ENCODE measurements at regions not wholly inside any gene's neighbourhood (a gene's known extent, or its start where the extent isn't known, plus 50 kb on each side); places are given as distances from the start of the nearest gene placed in this dataset.

DNA sequence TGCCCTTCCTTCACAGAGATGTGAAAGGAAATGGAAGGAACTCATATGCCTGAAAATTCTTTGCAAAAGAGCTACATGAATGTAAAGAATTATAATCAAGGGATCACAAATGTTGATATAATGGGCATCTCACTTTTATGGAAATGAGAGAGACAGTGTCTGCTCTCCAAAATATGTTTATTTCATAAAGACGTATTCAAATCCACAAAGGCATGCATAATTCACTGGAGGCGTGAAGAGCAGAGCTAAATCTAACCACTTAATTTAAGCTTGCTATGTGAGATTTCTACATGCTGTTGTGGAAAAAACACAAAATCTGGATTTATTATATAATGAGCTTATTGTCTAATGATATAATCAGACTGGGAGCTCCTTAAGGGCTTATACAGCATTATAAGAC, 469.1 kb downstream of the RAP2B start:
- H3K27me3 ChIP-seq (replicated peaks), result no peaks in the 10 kb centered on the region
- no peaks in the 10 kb centered on the region for H3K36me3 ChIP-seq (replicated peaks)
- no peak for DNase-seq
- H3K4me3 ChIP-seq (ENCODE audit: low read depth, low read length), result no peak overlapping the region
- no peak overlapping the region for H3K27ac ChIP-seq
- in situ Hi-C loops (cut with HindIII; ENCODE audit: low pct_ligation_motif_present, low sequenced_read_pairs), result no loop called here
- TF ChIP-seq, protein P1, sequence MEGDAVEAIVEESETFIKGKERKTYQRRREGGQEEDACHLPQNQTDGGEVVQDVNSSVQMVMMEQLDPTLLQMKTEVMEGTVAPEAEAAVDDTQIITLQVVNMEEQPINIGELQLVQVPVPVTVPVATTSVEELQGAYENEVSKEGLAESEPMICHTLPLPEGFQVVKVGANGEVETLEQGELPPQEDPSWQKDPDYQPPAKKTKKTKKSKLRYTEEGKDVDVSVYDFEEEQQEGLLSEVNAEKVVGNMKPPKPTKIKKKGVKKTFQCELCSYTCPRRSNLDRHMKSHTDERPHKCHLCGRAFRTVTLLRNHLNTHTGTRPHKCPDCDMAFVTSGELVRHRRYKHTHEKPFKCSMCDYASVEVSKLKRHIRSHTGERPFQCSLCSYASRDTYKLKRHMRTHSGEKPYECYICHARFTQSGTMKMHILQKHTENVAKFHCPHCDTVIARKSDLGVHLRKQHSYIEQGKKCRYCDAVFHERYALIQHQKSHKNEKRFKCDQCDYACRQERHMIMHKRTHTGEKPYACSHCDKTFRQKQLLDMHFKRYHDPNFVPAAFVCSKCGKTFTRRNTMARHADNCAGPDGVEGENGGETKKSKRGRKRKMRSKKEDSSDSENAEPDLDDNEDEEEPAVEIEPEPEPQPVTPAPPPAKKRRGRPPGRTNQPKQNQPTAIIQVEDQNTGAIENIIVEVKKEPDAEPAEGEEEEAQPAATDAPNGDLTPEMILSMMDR (IDR thresholded peaks at IDR 0.05; ENCODE audit: low read depth, low read length, missing control alignments), result no peak

DNA sequence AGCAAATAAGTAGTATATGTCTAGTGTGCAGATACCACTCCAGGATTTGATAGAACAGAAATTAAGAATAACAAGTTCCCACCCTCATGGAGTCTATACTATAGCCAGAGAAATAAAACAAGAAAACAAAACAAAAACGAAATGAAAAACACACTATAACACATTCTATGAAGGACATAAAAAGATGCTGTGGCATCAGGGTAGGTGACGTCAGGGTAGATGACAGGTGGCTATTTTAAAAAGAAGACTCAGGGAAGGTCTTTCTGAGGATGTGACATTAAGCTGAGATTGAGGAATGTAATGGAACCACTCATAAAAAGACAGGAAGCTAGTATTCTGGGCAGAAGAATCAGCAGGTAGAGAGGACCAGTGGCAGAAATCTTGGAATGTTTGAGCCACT, 469.6 kb downstream of the RAP2B start:
- DNase-seq, result no peak
- Histone ChIP-seq H3K27me3 (replicated peaks) (no peaks in the 10 kb centered on the region), H3K27ac (no peak overlapping the region), H3K4me3 (ENCODE audit: low read depth, low read length) (no peak overlapping the region), H3K36me3 (replicated peaks) (no peaks in the 10 kb centered on the region)
- in situ Hi-C loops (cut with HindIII; ENCODE audit: low pct_ligation_motif_present, low sequenced_read_pairs), result no loop called here
- TF ChIP-seq, protein P1 (IDR thresholded peaks at IDR 0.05; ENCODE audit: low read depth, low read length, missing control alignments), result no peak

DNA sequence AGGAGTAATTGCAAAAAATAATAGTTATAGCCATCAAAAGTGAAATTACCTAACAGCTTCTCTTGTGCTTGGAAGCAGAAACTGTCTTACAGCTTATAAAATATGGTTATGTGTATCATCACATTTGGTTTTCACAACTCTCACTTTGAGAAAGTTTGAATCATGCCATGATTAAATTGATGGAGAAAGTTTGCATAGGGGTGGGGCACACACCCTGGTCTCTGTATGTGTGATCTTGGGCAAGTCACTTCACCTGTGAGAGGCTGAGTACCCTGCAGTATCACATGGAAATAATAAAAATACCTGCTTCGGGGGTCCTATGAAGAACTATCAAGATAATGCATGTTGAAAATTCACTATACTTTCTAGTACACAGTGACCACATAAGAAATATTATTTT, 471.4 kb downstream of the RAP2B start:
- no peak overlapping the region for H3K27ac ChIP-seq
- TF ChIP-seq, protein P1 (IDR thresholded peaks at IDR 0.05; ENCODE audit: low read depth, low read length, missing control alignments), result no peak
- in situ Hi-C loops (cut with HindIII; ENCODE audit: low pct_ligation_motif_present, low sequenced_read_pairs), result no loop called here
- no peak overlapping the region for H3K4me3 ChIP-seq (ENCODE audit: low read depth, low read length)
- no peaks in the 10 kb centered on the region for H3K27me3 ChIP-seq (replicated peaks)
- H3K36me3 ChIP-seq (replicated peaks), result no peaks in the 10 kb centered on the region
- DNase-seq, result no peak

DNA sequence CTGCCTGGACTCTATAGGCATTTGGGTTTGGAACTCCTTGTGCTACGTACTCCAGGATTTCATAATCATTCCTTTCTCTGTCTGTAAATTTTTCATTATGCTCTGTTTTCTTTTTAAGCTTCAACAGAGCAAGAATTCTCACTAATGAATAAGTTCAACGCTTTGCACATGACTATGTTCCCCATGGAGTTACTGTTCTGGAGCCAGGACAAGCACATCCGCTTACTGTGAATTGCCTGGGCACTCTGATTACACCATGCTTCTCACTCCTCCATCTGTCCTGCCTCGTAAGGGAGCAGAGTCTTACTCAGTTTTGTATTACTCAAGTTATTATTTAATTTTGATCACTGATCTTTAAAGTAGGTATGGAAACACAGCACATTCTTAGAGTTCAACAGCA, 472.7 kb downstream of the RAP2B start:
- Histone ChIP-seq H3K27ac (no peak overlapping the region), H3K36me3 (replicated peaks) (no peaks in the 10 kb centered on the region), H3K4me3 (ENCODE audit: low read depth, low read length) (no peak overlapping the region), H3K27me3 (replicated peaks) (no peaks in the 10 kb centered on the region)
- TF ChIP-seq, protein P1 (IDR thresholded peaks at IDR 0.05; ENCODE audit: low read depth, low read length, missing control alignments), result no peak
- DNase-seq, result no peak
- in situ Hi-C loops (cut with HindIII; ENCODE audit: low pct_ligation_motif_present, low sequenced_read_pairs), result no loop called here

DNA sequence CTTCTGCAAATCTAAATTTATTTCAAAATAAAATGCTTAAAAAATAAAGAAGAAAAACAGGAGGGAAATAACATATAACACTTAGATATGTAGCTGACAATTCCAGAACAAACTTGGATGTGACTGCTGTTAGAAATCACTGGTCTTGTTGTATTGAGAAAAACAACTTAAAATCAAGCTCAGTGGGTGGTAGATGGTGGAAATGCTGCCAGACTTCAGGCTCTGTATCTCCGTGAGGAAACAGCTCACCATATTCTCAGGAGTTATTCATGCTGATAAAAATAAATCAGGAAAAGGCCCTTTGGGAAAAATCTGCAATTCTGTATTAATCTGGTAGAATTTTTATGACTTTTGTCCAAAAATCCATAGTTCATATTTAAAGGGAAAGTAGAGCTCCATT, 477.6 kb downstream of the RAP2B start:
- no peak for DNase-seq
- no peaks in the 10 kb centered on the region for H3K36me3 ChIP-seq (replicated peaks)
- no peak overlapping the region for H3K4me3 ChIP-seq (ENCODE audit: low read depth, low read length)
- no peaks in the 10 kb centered on the region for H3K27me3 ChIP-seq (replicated peaks)
- H3K27ac ChIP-seq, result no peak overlapping the region
- in situ Hi-C loops (cut with HindIII; ENCODE audit: low pct_ligation_motif_present, low sequenced_read_pairs), result no loop called here
- TF ChIP-seq, protein P1 (IDR thresholded peaks at IDR 0.05; ENCODE audit: low read depth, low read length, missing control alignments), result no peak
